Fibroblast of villous mesenchyme (primary cell): ENCODE measurements at regions not wholly inside any gene's neighbourhood (a gene's known extent, or its start where the extent isn't known, plus 50 kb on each side); places are given as distances from the start of the nearest gene placed in this dataset.
"Not testable (repeated sequence)": the region's sequence is repeated elsewhere in the genome, so short reads cannot be mapped to it uniquely, and the experiment has no call there.

Experiments used
- DNase-seq: peaks from one replicate; pipeline ENCODE4 v3.0.0-alpha.2; 2010; ENCODE audit warnings: low read depth
- H3K4me3 ChIP-seq: 2 replicates; pipeline ENCODE4 v1.5.1; 2011; ENCODE audit warnings: low read depth, mild to moderate bottlenecking, low read length
- TF ChIP-seq, protein P1 (sequence below): IDR thresholded peaks from 2 replicates; pipeline ENCODE4 v1.5.1; 2012; ENCODE audit warnings: low read depth, mild to moderate bottlenecking, low read length; ENCODE audit not compliant: insufficient read depth

DNA sequence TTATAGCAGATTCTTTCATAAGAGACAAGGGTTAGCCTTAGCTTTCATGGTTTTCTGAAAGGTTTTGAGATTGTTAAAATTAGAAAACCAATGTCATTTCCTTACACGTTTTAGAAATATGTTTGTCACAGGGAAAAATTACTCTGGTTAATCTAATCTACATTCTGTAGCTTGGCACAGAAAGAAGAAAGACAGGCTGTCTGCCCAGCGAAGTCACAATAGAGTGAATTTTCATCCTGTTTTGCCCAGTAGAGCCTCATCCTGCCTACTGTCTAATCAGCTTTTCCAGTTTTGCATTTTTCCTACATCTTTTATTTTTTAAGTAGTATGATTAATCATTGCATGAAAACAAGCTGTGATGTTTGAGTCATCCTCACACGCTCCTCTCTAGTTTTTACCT is 688.8 kb downstream of the MTRR start:
- H3K4me3 ChIP-seq: no peak overlapping the region
- TF ChIP-seq, protein P1, sequence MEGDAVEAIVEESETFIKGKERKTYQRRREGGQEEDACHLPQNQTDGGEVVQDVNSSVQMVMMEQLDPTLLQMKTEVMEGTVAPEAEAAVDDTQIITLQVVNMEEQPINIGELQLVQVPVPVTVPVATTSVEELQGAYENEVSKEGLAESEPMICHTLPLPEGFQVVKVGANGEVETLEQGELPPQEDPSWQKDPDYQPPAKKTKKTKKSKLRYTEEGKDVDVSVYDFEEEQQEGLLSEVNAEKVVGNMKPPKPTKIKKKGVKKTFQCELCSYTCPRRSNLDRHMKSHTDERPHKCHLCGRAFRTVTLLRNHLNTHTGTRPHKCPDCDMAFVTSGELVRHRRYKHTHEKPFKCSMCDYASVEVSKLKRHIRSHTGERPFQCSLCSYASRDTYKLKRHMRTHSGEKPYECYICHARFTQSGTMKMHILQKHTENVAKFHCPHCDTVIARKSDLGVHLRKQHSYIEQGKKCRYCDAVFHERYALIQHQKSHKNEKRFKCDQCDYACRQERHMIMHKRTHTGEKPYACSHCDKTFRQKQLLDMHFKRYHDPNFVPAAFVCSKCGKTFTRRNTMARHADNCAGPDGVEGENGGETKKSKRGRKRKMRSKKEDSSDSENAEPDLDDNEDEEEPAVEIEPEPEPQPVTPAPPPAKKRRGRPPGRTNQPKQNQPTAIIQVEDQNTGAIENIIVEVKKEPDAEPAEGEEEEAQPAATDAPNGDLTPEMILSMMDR: no peak
- no peak for DNase-seq

GRCh38 chr5:8560776-8561175 is 691.8 kb downstream of the MTRR start:
- TF ChIP-seq, protein P1: no peak
- no peak overlapping the region for H3K4me3 ChIP-seq
- DNase-seq: no peak

- TF ChIP-seq, protein P1: no peak
- no peak for DNase-seq
- H3K4me3 ChIP-seq: no peak overlapping the region
These were observed 692.4 kb downstream of the MTRR start for GRCh38 chr5:8561224-8561840.

- TF ChIP-seq, protein P1: no peak
- H3K4me3 ChIP-seq: no peak overlapping the region
- no peak for DNase-seq
These were observed 692.9 kb downstream of the MTRR start for GRCh38 chr5:8561854-8562253.

GRCh38 chr5:8563540-8563939 is 694.6 kb downstream of the MTRR start:
- H3K4me3 ChIP-seq, DNase-seq: not testable (repeated sequence)

GRCh38 chr5:8568858-8569257 is 699.9 kb downstream of the MTRR start:
- TF ChIP-seq, protein P1: no peak
- DNase-seq: no peak
- H3K4me3 ChIP-seq: no peak overlapping the region

DNA sequence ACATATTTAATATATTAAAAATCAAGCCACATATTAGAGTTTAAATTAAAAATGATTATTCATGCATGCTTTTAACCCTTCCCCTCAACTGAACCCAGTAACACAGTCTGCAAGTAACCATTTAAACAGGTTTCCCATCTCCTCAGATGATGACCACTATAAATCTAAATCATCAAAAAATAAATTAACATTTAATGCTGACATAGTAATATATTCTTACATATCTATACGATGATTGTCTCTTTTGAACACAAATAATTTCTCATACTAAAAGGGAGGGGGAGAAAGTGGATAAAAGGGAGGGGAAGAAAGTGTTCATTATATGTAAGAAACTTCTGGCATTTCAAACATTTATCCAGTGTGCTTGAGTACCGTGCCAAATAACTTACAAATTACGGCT is 701.6 kb downstream of the MTRR start:
- no peak for DNase-seq
- no peak overlapping the region for H3K4me3 ChIP-seq
- TF ChIP-seq, protein P1: no peak
